Keratinocyte (primary cell): ENCODE measurements at regions not wholly inside any gene's neighbourhood (a gene's known extent, or its start where the extent isn't known, plus 50 kb on each side); places are given as distances from the start of the nearest gene placed in this dataset.

Source experiments
- DNase-seq: peaks from one replicate; pipeline ENCODE4 v3.0.0-alpha.2; 2011; ENCODE audit warnings: low read depth, missing footprints, low spot score
- FAIRE-seq: peaks from 2 replicates; lab custom pipeline; 2011; peaks lifted over from hg19 to GRCh38; lab: Jason Lieb, UNC
- H2AFZ ChIP-seq: 2 replicates; pipeline ENCODE4 v1.6.0; 2012; ENCODE audit warnings: low read length, control low read depth, inconsistent platforms; ENCODE audit not compliant: control insufficient read depth
- H3K27ac ChIP-seq: 2 replicates; pipeline ENCODE4 v1.5.1; 2011; ENCODE audit warnings: low read length; ENCODE audit not compliant: control insufficient read depth, insufficient read depth
- H3K27me3 ChIP-seq: 3 replicates; pipeline ENCODE4 v1.6.0; 2011; ENCODE audit warnings: low read length; ENCODE audit not compliant: control insufficient read depth, insufficient read depth; ENCODE audit errors: extremely low read depth
- H3K36me3 ChIP-seq, 2 experiments: 2 replicates in 1 of 2; 3 replicates in 1 of 2; pipeline ENCODE4 v1.5.1; 2011; ENCODE audit warnings: low read length in 2 of 2, mild to moderate bottlenecking in 1 of 2; ENCODE audit not compliant: control insufficient read depth in 2 of 2, insufficient read depth in 2 of 2; ENCODE audit errors: extremely low read depth in 1 of 2
- H3K4me1 ChIP-seq: 3 replicates; pipeline ENCODE4 v1.5.1; 2011; ENCODE audit warnings: low read length; ENCODE audit not compliant: control insufficient read depth, insufficient read depth; ENCODE audit errors: extremely low read depth
- H3K4me2 ChIP-seq: 3 replicates; pipeline ENCODE4 v1.6.0; 2011; ENCODE audit warnings: low read depth, low read length; ENCODE audit not compliant: control insufficient read depth, insufficient read depth; ENCODE audit errors: extremely low read depth
- H3K4me3 ChIP-seq, 3 experiments: fragments of 200-600 bp in 1 of 3; sonication (generic) in 1 of 3; 2 replicates in 2 of 3; 3 replicates in 1 of 3; pipeline ENCODE4 v1.5.1; 2011 to 2016; ENCODE audit warnings: low read length in 3 of 3, mild to moderate bottlenecking in 3 of 3, control low read depth in 2 of 3, inconsistent platforms in 1 of 3, low read depth in 1 of 3, mixed read lengths in 1 of 3, mixed run types in 1 of 3, moderate library complexity in 1 of 3; ENCODE audit not compliant: control insufficient read depth in 2 of 3, insufficient read depth in 2 of 3; ENCODE audit errors: extremely low read depth in 1 of 3
- H3K79me2 ChIP-seq: 2 replicates; pipeline ENCODE4 v1.6.0; 2012; ENCODE audit warnings: low read length; ENCODE audit not compliant: control insufficient read depth, insufficient read depth
- H3K9ac ChIP-seq: 3 replicates; pipeline ENCODE4 v1.6.0; 2011; ENCODE audit warnings: low read length; ENCODE audit not compliant: control insufficient read depth, insufficient read depth; ENCODE audit errors: extremely low read depth
- H3K9me1 ChIP-seq: 3 replicates; pipeline ENCODE4 v1.6.0; 2011; ENCODE audit warnings: low read length; ENCODE audit not compliant: control insufficient read depth, insufficient read depth; ENCODE audit errors: extremely low read depth
- H3K9me3 ChIP-seq: 2 replicates; pipeline ENCODE4 v1.5.1; 2012; ENCODE audit warnings: low read depth, low read length; ENCODE audit not compliant: control insufficient read depth
- H4K20me1 ChIP-seq: 3 replicates; pipeline ENCODE4 v1.6.0; 2011; ENCODE audit warnings: low read length; ENCODE audit not compliant: control insufficient read depth, insufficient read depth; ENCODE audit errors: extremely low read depth
- CTCF ChIP-seq, 3 experiments: IDR thresholded peaks in 1 of 3; conservative IDR thresholded peaks in 1 of 3; optimal IDR thresholded peaks in 1 of 3; 2 replicates in 2 of 3; 3 replicates in 1 of 3; pipeline versions ENCODE3 to v1.5.1; 2011; ENCODE audit warnings: low read length in 3 of 3, mild to moderate bottlenecking in 3 of 3, moderate library complexity in 2 of 3, control low read depth in 1 of 3, inconsistent platforms in 1 of 3; ENCODE audit not compliant: insufficient read depth in 2 of 3; ENCODE audit errors: extremely low read depth in 1 of 3
- EZH2 ChIP-seq: IDR thresholded peaks from one replicate; pipeline ENCODE4 v1.6.1; 2012; ENCODE audit warnings: inconsistent platforms, mild to moderate bottlenecking, low read length, moderate library complexity
- dilution Hi-C: fragments of 300-500 bp; cut with MboI; formaldehyde crosslinking; loops from one replicate; pipeline ENCODE4 v1.7.0; 2020; ENCODE audit warnings: low sequenced_read_pairs; ENCODE audit not compliant: extremely low pct_ligation_motif_present

- Histone ChIP-seq H3K4me3 (no peak overlapping the region), H3K4me1 (peaks cover 10% of the 10 kb centered on the region), H3K27ac (peak overlapping the region; percentile 41), H3K9me1 (no peaks in the 10 kb centered on the region), H3K79me2 (no peaks in the 10 kb centered on the region), H4K20me1 (no peaks in the 10 kb centered on the region), H3K36me3 (no peaks in the 10 kb centered on the region), H3K4me2 (peak overlapping the region; percentile 35), H3K9ac (no peak overlapping the region), H3K27me3 (no peaks in the 10 kb centered on the region), H2AFZ (no peak overlapping the region), H3K9me3 (no peaks in the 10 kb centered on the region)
- dilution Hi-C loops = no loop called here
- DNase-seq (peak; percentile 26), FAIRE-seq (peak; percentile 84)
- TF ChIP-seq EZH2 (no peak), CTCF (optimal IDR thresholded peaks at IDR 0.05 in 1 of 3, IDR thresholded peaks at IDR 0.05 in 1 of 3, conservative IDR thresholded peaks at IDR 0.05 in 1 of 3; ENCODE audit: extremely low read depth in 1 of 3, insufficient read depth in 2 of 3, low read length in 3 of 3) (no peak)
These were observed 354.9 kb downstream of the BMPER start for GRCh38 chr7:34260279-34260678.

- no peak for FAIRE-seq
- no peaks in the 10 kb centered on the region for H3K79me2 ChIP-seq
- no peak for TF ChIP-seq CTCF (optimal IDR thresholded peaks at IDR 0.05 in 1 of 3, IDR thresholded peaks at IDR 0.05 in 1 of 3, conservative IDR thresholded peaks at IDR 0.05 in 1 of 3; ENCODE audit: extremely low read depth in 1 of 3, insufficient read depth in 2 of 3, low read length in 3 of 3)
- no peak for TF ChIP-seq EZH2
- no peaks in the 10 kb centered on the region for H3K27me3 ChIP-seq
- H3K9me1 ChIP-seq = no peaks in the 10 kb centered on the region
- no peak overlapping the region for H3K27ac ChIP-seq
- no peak overlapping the region for H3K4me3 ChIP-seq
- peaks cover 10% of the 10 kb centered on the region for H3K4me1 ChIP-seq
- no peak overlapping the region for H3K9ac ChIP-seq
- H2AFZ ChIP-seq = no peak overlapping the region
- no peaks in the 10 kb centered on the region for H3K9me3 ChIP-seq
- no peak for DNase-seq
- no peak overlapping the region for H3K4me2 ChIP-seq
- no peaks in the 10 kb centered on the region for H4K20me1 ChIP-seq
- dilution Hi-C loops = no loop called here
- no peaks in the 10 kb centered on the region for H3K36me3 ChIP-seq
These were observed 357.8 kb downstream of the BMPER start for GRCh38 chr7:34263168-34263567.
